ENCODE measurements at regions not wholly inside any gene's neighbourhood (a gene's known extent, or its start where the extent isn't known, plus 50 kb on each side); places are given as distances from the start of the nearest gene placed in this dataset.

- TF ChIP-seq CTCF (IDR thresholded peaks at IDR 0.05; ENCODE audit: insufficient read depth, low read length, poor library complexity, severe bottlenecking): no peak
- no peak for TF ChIP-seq EZH2phosphoT487 (conservative IDR thresholded peaks at IDR 0.05; ENCODE audit: low read length)
- no peaks in the 10 kb centered on the region for H4K20me1 ChIP-seq (ENCODE audit: low read depth, low read length)
- no peak overlapping the region for H2AFZ ChIP-seq (ENCODE audit: low read depth, low read length, severe bottlenecking)
- H3K4me3 ChIP-seq (ENCODE audit: insufficient read depth, low read length, poor library complexity, severe bottlenecking): no peak overlapping the region
- no peak overlapping the region for H3K9ac ChIP-seq (ENCODE audit: low read length)
- H3K4me2 ChIP-seq (ENCODE audit: low read depth, low read length, poor library complexity, severe bottlenecking): no peak overlapping the region
- no peak overlapping the region for H3K27ac ChIP-seq (ENCODE audit: low read depth, low read length)
- H3K27me3 ChIP-seq (ENCODE audit: low read length): no peaks in the 10 kb centered on the region
- H3K79me2 ChIP-seq (ENCODE audit: insufficient read depth, low read length): no peaks in the 10 kb centered on the region
- no peaks in the 10 kb centered on the region for H3F3A ChIP-seq (ENCODE audit: insufficient read depth)
- no peaks in the 10 kb centered on the region for H3K9me3 ChIP-seq (ENCODE audit: insufficient read depth, low read length)
- H3K9me2 ChIP-seq (replicated peaks; ENCODE audit: insufficient read depth, low read length): no peaks in the 10 kb centered on the region
- H3K36me3 ChIP-seq (ENCODE audit: low read length): no peaks in the 10 kb centered on the region
Observed at GRCh38 chr13:107721125-107721869, 494.0 kb downstream of the LIG4 start.

- Histone ChIP-seq H3K9me2 (replicated peaks; ENCODE audit: insufficient read depth, low read length) (no peaks in the 10 kb centered on the region), H3K9me3 (ENCODE audit: insufficient read depth, low read length) (no peaks in the 10 kb centered on the region), H3K27me3 (ENCODE audit: low read length) (no peaks in the 10 kb centered on the region), H3K27ac (ENCODE audit: low read depth, low read length) (no peak overlapping the region), H3K4me2 (ENCODE audit: low read depth, low read length, poor library complexity, severe bottlenecking) (no peak overlapping the region), H3K79me2 (ENCODE audit: insufficient read depth, low read length) (no peaks in the 10 kb centered on the region), H3K9ac (ENCODE audit: low read length) (no peak overlapping the region), H4K20me1 (ENCODE audit: low read depth, low read length) (no peaks in the 10 kb centered on the region), H3K36me3 (ENCODE audit: low read length) (no peaks in the 10 kb centered on the region), H3K4me3 (ENCODE audit: insufficient read depth, low read length, poor library complexity, severe bottlenecking) (no peak overlapping the region), H3F3A (ENCODE audit: insufficient read depth) (no peaks in the 10 kb centered on the region), H2AFZ (ENCODE audit: low read depth, low read length, severe bottlenecking) (no peak overlapping the region)
- TF ChIP-seq EZH2phosphoT487 (conservative IDR thresholded peaks at IDR 0.05; ENCODE audit: low read length) (no peak), CTCF (IDR thresholded peaks at IDR 0.05; ENCODE audit: insufficient read depth, low read length, poor library complexity, severe bottlenecking) (no peak)
Observed at GRCh38 chr13:107716741-107717140, 498.6 kb downstream of the LIG4 start.

- TF ChIP-seq EZH2phosphoT487 (conservative IDR thresholded peaks at IDR 0.05; ENCODE audit: low read length): no peak
- TF ChIP-seq CTCF (IDR thresholded peaks at IDR 0.05; ENCODE audit: insufficient read depth, low read length, poor library complexity, severe bottlenecking): no peak
- H3K27ac ChIP-seq (ENCODE audit: low read depth, low read length): no peak overlapping the region
- no peaks in the 10 kb centered on the region for H3K27me3 ChIP-seq (ENCODE audit: low read length)
- no peak overlapping the region for H3K4me2 ChIP-seq (ENCODE audit: low read depth, low read length, poor library complexity, severe bottlenecking)
- no peaks in the 10 kb centered on the region for H3K9me3 ChIP-seq (ENCODE audit: insufficient read depth, low read length)
- no peaks in the 10 kb centered on the region for H3K79me2 ChIP-seq (ENCODE audit: insufficient read depth, low read length)
- H4K20me1 ChIP-seq (ENCODE audit: low read depth, low read length): no peaks in the 10 kb centered on the region
- H2AFZ ChIP-seq (ENCODE audit: low read depth, low read length, severe bottlenecking): no peak overlapping the region
- H3K9ac ChIP-seq (ENCODE audit: low read length): no peak overlapping the region
- no peaks in the 10 kb centered on the region for H3F3A ChIP-seq (ENCODE audit: insufficient read depth)
- H3K4me3 ChIP-seq (ENCODE audit: insufficient read depth, low read length, poor library complexity, severe bottlenecking): no peak overlapping the region
- H3K9me2 ChIP-seq (replicated peaks; ENCODE audit: insufficient read depth, low read length): no peaks in the 10 kb centered on the region
- no peaks in the 10 kb centered on the region for H3K36me3 ChIP-seq (ENCODE audit: low read length)
Observed at GRCh38 chr13:107716241-107716640, 499.1 kb downstream of the LIG4 start.

Measured in SU-DHL-6 (cell line).